SU-DHL-6 (cell line): ENCODE measurements at regions not wholly inside any gene's neighbourhood (a gene's known extent, or its start where the extent isn't known, plus 50 kb on each side); places are given as distances from the start of the nearest gene placed in this dataset.

ENCODE experiments used
- H2AFZ ChIP-seq: fragments of 200-600 bp; sonication (generic); 2 replicates; pipeline ENCODE4 v1.6.1; 2014; ENCODE audit warnings: low read depth, mild to moderate bottlenecking, moderate library complexity, mixed read lengths, antibody characterized with exemption, low read length; ENCODE audit not compliant: severe bottlenecking
- H3F3A ChIP-seq: fragments of 200-600 bp; shearing (Covaris generic); 2 replicates; pipeline ENCODE4 v1.6.0; 2016; ENCODE audit warnings: antibody characterized with exemption, mild to moderate bottlenecking; ENCODE audit not compliant: insufficient read depth
- H3K27ac ChIP-seq: fragments of 200-600 bp; sonication (generic); 2 replicates; pipeline ENCODE4 v1.5.1; 2016; ENCODE audit warnings: low read depth, mild to moderate bottlenecking, low read length, moderate library complexity, mixed read lengths
- H3K27me3 ChIP-seq: fragments of 200-600 bp; sonication (generic), shearing (Covaris generic); 2 replicates; pipeline ENCODE4 v1.6.0; 2014; ENCODE audit warnings: mild to moderate bottlenecking, low read length
- H3K36me3 ChIP-seq: fragments of 200-600 bp; sonication (generic); 2 replicates; pipeline ENCODE4 v1.6.1; 2014; ENCODE audit warnings: mild to moderate bottlenecking, low read length, mixed read lengths
- H3K4me2 ChIP-seq: fragments of 300-600, 200-600 bp; shearing (Covaris generic), sonication (generic); 2 replicates; pipeline ENCODE4 v1.6.0; 2014; ENCODE audit warnings: low read length, low read depth, mild to moderate bottlenecking; ENCODE audit not compliant: poor library complexity, severe bottlenecking
- H3K4me3 ChIP-seq: fragments of 200-600 bp; sonication (generic); 2 replicates; pipeline ENCODE4 v1.5.1; 2014; ENCODE audit warnings: antibody characterized with exemption, low read length, mild to moderate bottlenecking, mixed read lengths; ENCODE audit not compliant: insufficient read depth, poor library complexity, severe bottlenecking
- H3K79me2 ChIP-seq: fragments of 200-600 bp; sonication (generic); 2 replicates; pipeline ENCODE4 v1.6.1; 2014; ENCODE audit warnings: mild to moderate bottlenecking, low read length, moderate library complexity; ENCODE audit not compliant: insufficient read depth
- H3K9ac ChIP-seq: fragments of 200-600 bp; sonication (generic); 2 replicates; pipeline ENCODE4 v1.7.0; 2014; ENCODE audit warnings: mild to moderate bottlenecking, low read length
- H3K9me2 ChIP-seq: fragments of 200-600 bp; sonication (generic); replicated peaks from 2 replicates; pipeline ENCODE4 v1.6.1; 2014; ENCODE audit warnings: low read length; ENCODE audit not compliant: insufficient read depth
- H3K9me3 ChIP-seq: fragments of 200-600 bp; sonication (generic); 2 replicates; pipeline ENCODE4 v1.6.1; 2014; ENCODE audit warnings: low read length, mixed read lengths; ENCODE audit not compliant: insufficient read depth
- H4K20me1 ChIP-seq: fragments of 200-600 bp; sonication (generic); 2 replicates; pipeline ENCODE4 v1.6.1; 2014; ENCODE audit warnings: low read depth, mild to moderate bottlenecking, antibody characterized with exemption, low read length, moderate library complexity, mixed read lengths
- CTCF ChIP-seq: fragments of 200-600 bp; sonication (generic); IDR thresholded peaks from one replicate; pipeline ENCODE4 v1.5.1; 2017; ENCODE audit warnings: antibody characterized with exemption, mild to moderate bottlenecking, low read length, moderate library complexity; ENCODE audit not compliant: insufficient read depth, poor library complexity, severe bottlenecking
- EZH2phosphoT487 ChIP-seq: fragments of 200-600 bp; sonication (generic), shearing (Covaris generic); conservative IDR thresholded peaks from 2 replicates; pipeline ENCODE4 v1.6.1; 2018; ENCODE audit warnings: mild to moderate bottlenecking, antibody characterized with exemption, low read length, moderate library complexity, mixed read lengths

- Histone ChIP-seq H3K27ac (no peak overlapping the region), H3K4me2 (no peak overlapping the region), H3K27me3 (no peaks in the 10 kb centered on the region), H3F3A (no peaks in the 10 kb centered on the region), H3K36me3 (no peaks in the 10 kb centered on the region), H3K9me2 (no peaks in the 10 kb centered on the region), H4K20me1 (no peaks in the 10 kb centered on the region), H3K9me3 (no peaks in the 10 kb centered on the region), H2AFZ (no peak overlapping the region), H3K4me3 (no peak overlapping the region), H3K9ac (no peak overlapping the region), H3K79me2 (no peaks in the 10 kb centered on the region)
- TF ChIP-seq EZH2phosphoT487: no peak
- no peak for TF ChIP-seq CTCF
Measured at GRCh38 chr10:111821871-111822270, 361.7 kb downstream of the GPAM start.

- H4K20me1 ChIP-seq: no peaks in the 10 kb centered on the region
Measured at GRCh38 chr10:111822661-111823060, 360.9 kb downstream of the GPAM start.

GRCh38 chr10:111824128-111824527 is 359.4 kb downstream of the GPAM start:
- Histone ChIP-seq H3K27ac (no peak overlapping the region), H2AFZ (no peak overlapping the region), H3K9ac (no peak overlapping the region), H3K36me3 (no peaks in the 10 kb centered on the region), H3K9me2 (no peaks in the 10 kb centered on the region), H3K4me3 (no peak overlapping the region), H3K27me3 (no peaks in the 10 kb centered on the region), H3K4me2 (no peak overlapping the region), H4K20me1 (no peaks in the 10 kb centered on the region), H3K9me3 (no peaks in the 10 kb centered on the region), H3F3A (no peaks in the 10 kb centered on the region), H3K79me2 (no peaks in the 10 kb centered on the region)
- TF ChIP-seq EZH2phosphoT487 (no peak), CTCF (no peak)

More at GRCh38 chr10:111822661-111823060, 360.9 kb downstream of the GPAM start:
- Histone ChIP-seq H3K9me2 (no peaks in the 10 kb centered on the region), H3K4me2 (no peak overlapping the region), H3K36me3 (no peaks in the 10 kb centered on the region), H3K79me2 (no peaks in the 10 kb centered on the region), H3K9ac (no peak overlapping the region), H3F3A (no peaks in the 10 kb centered on the region), H2AFZ (no peak overlapping the region), H3K9me3 (no peaks in the 10 kb centered on the region), H3K4me3 (no peak overlapping the region), H3K27me3 (no peaks in the 10 kb centered on the region), H3K27ac (no peak overlapping the region)
- TF ChIP-seq EZH2phosphoT487 (no peak), CTCF (no peak)

GRCh38 chr10:111830359-111830758 is 353.2 kb downstream of the GPAM start:
- Histone ChIP-seq H3K27ac (no peak overlapping the region), H4K20me1 (no peaks in the 10 kb centered on the region), H3K9me2 (no peaks in the 10 kb centered on the region), H3K4me3 (no peak overlapping the region), H3K4me2 (no peak overlapping the region), H3K36me3 (no peaks in the 10 kb centered on the region), H2AFZ (no peak overlapping the region), H3K79me2 (no peaks in the 10 kb centered on the region), H3K27me3 (no peaks in the 10 kb centered on the region), H3K9ac (no peak overlapping the region), H3K9me3 (no peaks in the 10 kb centered on the region), H3F3A (no peaks in the 10 kb centered on the region)
- no peak for TF ChIP-seq EZH2phosphoT487
- TF ChIP-seq CTCF: no peak
